ENCODE measurements at regions not wholly inside any gene's neighbourhood (a gene's known extent, or its start where the extent isn't known, plus 50 kb on each side); places are given as distances from the start of the nearest gene placed in this dataset.
A peak's percentile ranks its signal among the peaks of the same experiment; 100 is the strongest.

DNA sequence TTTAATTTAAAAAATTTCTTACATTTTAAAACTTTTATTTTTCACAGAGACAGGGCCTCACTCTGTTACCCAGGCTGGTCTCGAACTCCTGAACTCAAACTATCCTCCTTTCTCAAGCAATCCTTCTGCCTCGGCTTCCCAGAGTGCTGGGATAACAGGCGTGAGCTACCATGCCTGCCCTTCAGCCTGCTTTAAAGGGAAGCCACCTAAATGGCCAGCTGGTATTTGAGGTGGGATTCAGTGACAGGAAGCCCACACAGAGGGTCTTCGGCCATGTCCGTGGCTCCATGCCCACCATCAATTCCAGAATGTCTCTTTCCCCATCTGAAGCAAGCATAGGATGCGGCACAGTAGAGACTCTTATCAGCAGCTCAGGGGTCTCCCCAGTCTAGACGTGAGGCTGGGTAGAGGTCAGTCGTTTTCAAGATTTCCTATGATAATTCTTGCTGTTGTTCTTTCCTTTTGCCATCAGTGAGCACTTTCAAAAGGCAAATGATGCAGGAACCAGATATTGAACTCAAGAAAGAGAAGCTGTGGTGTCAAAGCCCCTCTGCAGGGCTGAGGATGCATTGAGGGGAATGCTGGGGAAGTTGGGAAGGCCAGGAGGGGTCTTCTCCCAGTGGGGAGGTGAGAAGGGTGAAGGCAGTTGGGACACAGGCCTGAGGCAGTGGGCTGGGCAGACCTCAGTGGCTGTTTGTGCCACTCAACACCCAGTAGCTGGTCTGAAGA is 291.5 kb upstream of the IGFBP3 start:
- no TSS peak for BruUV-seq (replicated peaks)
- no peak overlapping the region for H4K5ac ChIP-seq (ENCODE audit: low read depth, low read length)
- H3K4ac ChIP-seq (ENCODE audit: low read depth, low read length): no peak overlapping the region
- no peak overlapping the region for H3K4me2 ChIP-seq (ENCODE audit: low read depth, low read length)
- H4K91ac ChIP-seq (ENCODE audit: insufficient read depth, low read depth, low read length): no peak overlapping the region
- POLR2A ChIA-PET (ENCODE audit: unreplicated experiment): no interaction called here
- peaks cover 2% of the 10 kb centered on the region; the same call in 1 of the 2 replicates for H3K27me3 ChIP-seq (ENCODE audit: control insufficient read depth, insufficient read depth, low read length)
- WGBS, 2 experiments (ENCODE audit: extremely low coverage in 2 of 2, insufficient read length in 1 of 2): no CpG with 5 or more reads among the region's 8 CpGs
- CTCF ChIA-PET: no interaction called here
- H3K27ac ChIP-seq (ENCODE audit: insufficient read depth, low read length): no peak overlapping the region
- no peak overlapping the region for H3K18ac ChIP-seq (ENCODE audit: low read depth, low read length)
- H2AK9ac ChIP-seq (replicated peaks; ENCODE audit: low read depth, low read length, poor library complexity): no peak overlapping the region
- ATAC-seq (ENCODE audit: low read depth) (no peak), DNase-seq (no peak)
- 0 out of 2 replicates have a peak, but pooled peaks cover 3% of the 10 kb centered on the region for H3K9me1 ChIP-seq (ENCODE audit: insufficient read depth, low read length)
- H2BK5ac ChIP-seq (ENCODE audit: low read depth, low read length, poor library complexity, severe bottlenecking): no peak overlapping the region
- H2AK5ac ChIP-seq (ENCODE audit: low read depth, low read length): no peak overlapping the region
- H3K4me1 ChIP-seq (ENCODE audit: control insufficient read depth, insufficient read depth, low read length): peaks cover 6% of the 10 kb centered on the region; the same call in 1 of the 2 replicates
- H3K14ac ChIP-seq (replicated peaks; ENCODE audit: low read depth, low read length): no peak overlapping the region
- 0 out of 3 replicates have a peak overlapping the region, but pooled peaks have one; percentile 37 for H2BK15ac ChIP-seq (ENCODE audit: low read depth, low read length)
- H3K4me3 ChIP-seq (ENCODE audit: insufficient read depth, low read depth, low read length): no peak overlapping the region
- TF ChIP-seq RFX5 (IDR thresholded peaks at IDR 0.05; ENCODE audit: low read depth, low read length): no peak
- TF ChIP-seq, protein P1, sequence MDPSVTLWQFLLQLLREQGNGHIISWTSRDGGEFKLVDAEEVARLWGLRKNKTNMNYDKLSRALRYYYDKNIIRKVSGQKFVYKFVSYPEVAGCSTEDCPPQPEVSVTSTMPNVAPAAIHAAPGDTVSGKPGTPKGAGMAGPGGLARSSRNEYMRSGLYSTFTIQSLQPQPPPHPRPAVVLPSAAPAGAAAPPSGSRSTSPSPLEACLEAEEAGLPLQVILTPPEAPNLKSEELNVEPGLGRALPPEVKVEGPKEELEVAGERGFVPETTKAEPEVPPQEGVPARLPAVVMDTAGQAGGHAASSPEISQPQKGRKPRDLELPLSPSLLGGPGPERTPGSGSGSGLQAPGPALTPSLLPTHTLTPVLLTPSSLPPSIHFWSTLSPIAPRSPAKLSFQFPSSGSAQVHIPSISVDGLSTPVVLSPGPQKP (IDR thresholded peaks at IDR 0.05; ENCODE audit: borderline replicate concordance, low read depth, low read length): no peak
- no peaks in the 10 kb centered on the region for H4K20me1 ChIP-seq (ENCODE audit: insufficient read depth, low read length)
- H3K79me1 ChIP-seq (ENCODE audit: low read depth in 1 of 2, low read length in 2 of 2): no peaks in the 10 kb centered on the region
- H3K56ac ChIP-seq (ENCODE audit: extremely low read depth, insufficient read depth, low read length): no peak overlapping the region
- H2BK20ac ChIP-seq (ENCODE audit: low read depth, low read length): no peak overlapping the region
- H3K9ac ChIP-seq (ENCODE audit: low read depth, low read length): no peak overlapping the region
- no peak overlapping the region for H4K8ac ChIP-seq (ENCODE audit: low read depth in 2 of 2, low read length in 2 of 2)
- no peaks in the 10 kb centered on the region for H3K9me3 ChIP-seq (ENCODE audit: control insufficient read depth, insufficient read depth, low read length)
- peak overlapping the region; percentile 6 for H2AFZ ChIP-seq (replicated peaks; ENCODE audit: low read length, poor library complexity)
- H2BK120ac ChIP-seq (ENCODE audit: low read depth, low read length): no peak overlapping the region
- no peak overlapping the region for H3K23ac ChIP-seq (ENCODE audit: low read depth, low read length)
- in situ Hi-C loops (cut with MboI; ENCODE audit: low sequenced_read_pairs) (no loop called here), intact Hi-C loops (cut with micrococcal nuclease) (no loop called here), dilution Hi-C loops (cut with HindIII; ENCODE audit: low sequenced_read_pairs, unreplicated experiment) (no loop called here)
- H3K36me3 ChIP-seq (ENCODE audit: control insufficient read depth, insufficient read depth, low read length): no peaks in the 10 kb centered on the region

All from IMR-90 (cell line).